ENCODE measurements at regions not wholly inside any gene's neighbourhood (a gene's known extent, or its start where the extent isn't known, plus 50 kb on each side); places are given as distances from the start of the nearest gene placed in this dataset.

DNA sequence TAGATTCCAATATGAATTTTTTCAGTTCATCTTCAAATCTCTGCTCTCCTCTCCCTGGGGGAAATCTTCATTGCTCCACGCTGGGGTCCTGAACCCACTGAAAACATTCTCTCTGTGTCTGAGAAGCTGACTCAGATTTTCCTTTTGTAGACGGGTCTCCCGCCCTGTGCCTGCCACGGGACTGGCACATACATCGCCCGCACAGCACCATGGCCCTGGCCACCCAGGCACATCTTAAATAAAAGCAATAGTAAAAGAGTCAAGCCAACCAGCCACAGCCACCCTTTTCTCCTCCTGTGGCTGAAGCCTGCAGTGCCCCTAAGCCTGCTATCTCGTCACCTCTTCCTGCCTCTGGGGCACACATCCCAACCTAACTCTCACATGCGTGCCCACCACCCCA is 301.2 kb downstream of the ZNF536 start:
- DNase-seq, result no peak

GRCh38 chr19:30672926-30673325 is 300.7 kb downstream of the ZNF536 start:
- no peak for DNase-seq

- no peak for DNase-seq
These were observed 299.5 kb downstream of the ZNF536 start for GRCh38 chr19:30671622-30672051.

- DNase-seq, result no peak
These were observed 299.1 kb downstream of the ZNF536 start for GRCh38 chr19:30671367-30671619.

GRCh38 chr19:30670562-30671366 is 298.6 kb downstream of the ZNF536 start:
- no peak for DNase-seq

DNA sequence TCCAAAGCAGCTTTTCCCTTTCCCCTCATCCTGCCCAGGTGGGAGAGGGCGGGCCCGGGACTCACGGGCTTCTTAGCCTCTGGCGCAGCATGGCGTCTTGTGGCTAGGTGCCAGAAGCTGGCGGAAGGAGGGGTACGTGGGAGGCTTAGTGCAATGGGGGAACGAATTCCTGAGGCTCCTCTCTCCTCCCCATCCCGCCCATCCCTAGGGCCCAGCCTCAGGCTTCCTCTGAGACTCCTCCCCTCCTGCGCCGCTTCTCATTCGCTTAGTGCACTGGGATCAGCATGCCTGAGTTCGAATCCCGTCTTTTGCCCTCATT is 297.8 kb downstream of the ZNF536 start:
- no peak for DNase-seq

DNA sequence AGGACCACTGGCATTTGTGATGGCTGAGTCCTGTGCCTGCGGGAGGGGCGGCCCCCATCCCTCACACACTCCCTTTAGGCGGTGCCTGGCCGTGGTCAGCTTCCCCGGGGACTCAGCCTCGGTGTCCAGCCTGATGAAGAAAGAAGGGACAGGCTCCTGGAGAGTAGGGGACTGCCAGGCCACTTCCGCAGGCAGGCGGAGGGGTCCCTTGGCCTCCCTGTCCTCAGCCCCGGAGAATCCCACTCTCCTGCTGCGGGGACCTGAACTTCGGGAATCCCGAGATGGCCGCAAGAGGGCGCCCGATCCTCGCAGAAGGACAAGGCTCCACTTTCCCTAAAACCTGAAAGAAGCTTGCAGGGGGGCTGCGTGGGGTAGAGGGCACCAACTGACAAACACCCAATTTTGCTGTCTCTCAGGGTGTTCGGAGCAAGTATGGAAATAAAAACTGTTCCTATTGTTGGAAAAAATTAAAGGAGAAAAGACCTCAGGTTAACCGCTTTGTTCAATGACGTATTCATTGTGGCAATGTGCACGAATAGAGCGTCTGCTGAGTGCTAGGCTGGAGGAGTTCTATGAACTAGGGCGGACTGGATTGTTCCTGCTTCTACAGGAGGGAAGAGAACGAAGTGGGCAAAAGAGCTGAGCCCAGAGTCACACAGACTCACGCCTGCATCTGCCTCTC is 297.3 kb downstream of the ZNF536 start:
- no peak for DNase-seq

GRCh38 chr19:30668521-30669155 is 296.5 kb downstream of the ZNF536 start:
- no peak for DNase-seq

DNA sequence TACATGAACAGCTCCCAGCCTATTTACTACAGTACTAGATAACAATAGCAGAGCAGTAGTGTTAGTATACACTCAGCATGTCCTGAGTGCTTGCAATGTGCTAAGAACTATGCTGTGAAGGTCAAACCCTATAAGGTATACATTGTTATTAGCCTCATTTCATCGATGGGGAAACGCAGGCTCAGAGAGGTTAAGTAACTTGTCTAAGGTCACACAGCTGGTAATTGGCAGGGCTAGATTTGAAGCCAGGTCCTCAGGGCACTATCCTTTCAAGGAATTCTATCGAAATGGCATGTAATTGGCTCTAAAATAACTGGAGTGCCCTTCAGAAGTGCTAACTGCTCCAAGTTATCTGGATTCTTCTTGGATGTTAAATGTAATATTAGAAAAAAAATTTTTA is 295.6 kb downstream of the ZNF536 start:
- DNase-seq, result no peak

GRCh38 chr19:30667227-30667626 is 295.0 kb downstream of the ZNF536 start:
- DNase-seq, result no peak

DNA sequence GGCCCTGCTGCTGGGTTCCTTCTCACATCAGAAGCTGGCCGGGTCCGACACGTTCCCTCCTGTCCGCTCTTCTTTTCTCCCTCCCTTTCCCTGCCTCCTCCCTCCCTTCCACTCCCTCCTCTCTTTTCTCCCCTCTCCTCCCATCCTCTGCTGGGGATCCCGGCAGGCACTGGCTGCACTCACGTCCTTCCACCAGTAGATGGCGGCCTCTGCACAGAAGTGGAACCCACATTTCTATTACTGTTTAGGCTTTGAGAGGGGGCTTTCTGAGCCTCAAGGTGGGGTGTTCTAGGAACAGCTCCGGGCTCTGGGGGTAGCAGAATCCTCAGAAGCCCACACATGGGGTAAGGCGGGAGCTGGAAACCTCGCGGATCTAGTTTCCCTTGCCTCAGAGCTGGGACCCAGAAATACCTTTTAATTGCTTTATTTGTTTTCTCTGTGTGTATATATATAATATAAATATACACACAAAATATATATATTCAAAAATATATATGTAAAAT is 294.2 kb downstream of the ZNF536 start:
- peak; percentile 15 for DNase-seq

GRCh38 chr19:30665449-30665848 is 293.3 kb downstream of the ZNF536 start:
- DNase-seq, result no peak

DNA sequence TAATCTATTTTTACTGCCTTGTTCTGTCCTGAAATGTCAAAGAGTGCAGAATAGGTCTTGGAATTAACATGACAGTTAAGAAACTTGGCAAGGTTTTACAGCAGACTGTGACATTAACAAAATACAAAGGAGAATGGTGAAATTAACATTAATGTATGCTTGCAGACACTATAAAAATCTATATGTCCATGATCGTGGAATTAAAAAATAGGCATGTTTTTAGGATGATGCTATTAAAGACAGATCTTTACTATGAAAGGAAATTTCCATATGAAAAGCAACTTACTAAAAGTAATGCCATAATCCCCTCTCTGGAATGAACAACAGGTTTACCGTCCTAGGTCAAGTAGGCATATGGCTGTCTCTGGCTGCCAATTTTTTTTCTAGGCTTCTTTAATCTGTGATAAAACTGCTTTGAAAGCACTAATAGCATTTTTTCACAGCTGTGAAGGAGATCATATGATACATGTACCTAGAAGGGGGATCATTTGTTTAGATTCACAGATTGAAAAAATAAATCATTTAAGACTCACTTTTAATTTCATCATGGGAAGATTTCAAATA is 291.5 kb downstream of the ZNF536 start:
- no peak for DNase-seq

DNA sequence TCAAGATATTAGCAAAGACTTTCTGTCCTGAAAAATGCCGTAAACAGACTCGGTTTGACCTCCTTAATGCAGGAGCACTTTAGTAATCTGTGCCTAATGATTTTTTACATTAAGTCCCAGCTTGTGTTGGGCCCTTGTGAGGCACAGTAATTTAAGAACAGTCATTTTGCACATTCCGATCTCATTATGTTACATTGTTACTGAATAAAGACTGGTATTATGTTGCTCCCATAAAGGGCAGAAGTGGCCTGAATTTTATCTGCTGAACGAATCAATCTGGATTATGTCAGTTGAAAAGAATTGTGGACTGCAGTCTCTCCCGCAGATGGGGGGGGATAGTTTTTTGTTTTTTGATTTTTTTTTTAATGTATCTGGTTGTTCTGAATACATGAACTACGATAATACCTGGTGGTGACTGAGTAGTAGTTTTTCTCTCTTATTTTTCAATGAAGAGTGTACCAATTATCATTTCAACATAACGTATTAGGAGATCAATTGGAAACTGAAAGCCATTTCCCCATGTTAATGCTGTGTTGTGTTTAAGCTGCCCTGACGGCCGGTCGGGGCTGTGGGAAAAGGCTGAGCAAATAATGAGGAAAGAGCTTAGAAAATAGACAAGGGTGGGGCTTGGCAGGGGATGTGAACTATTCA is 290.2 kb downstream of the ZNF536 start:
- DNase-seq, result no peak

DNA sequence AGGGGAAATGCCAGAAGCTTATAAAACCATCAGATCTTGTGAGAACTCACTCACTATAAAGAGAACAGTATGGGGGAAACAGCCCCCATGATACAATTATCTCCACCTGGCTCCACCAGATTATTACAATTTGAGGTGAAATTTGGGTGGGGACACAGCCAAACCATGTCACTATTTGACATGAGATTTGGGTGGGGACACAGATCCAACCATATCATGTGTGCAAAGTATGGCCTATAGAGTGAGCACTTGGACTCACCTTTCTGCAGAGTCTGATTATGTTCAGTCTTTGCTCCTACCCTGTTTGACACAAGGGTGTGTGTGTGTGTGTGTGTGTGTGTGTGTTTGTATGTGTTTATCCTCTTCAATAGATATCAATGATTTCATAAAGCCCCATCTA is 287.5 kb downstream of the ZNF536 start:
- no peak for DNase-seq

- DNase-seq, result no peak
These were observed 284.4 kb downstream of the ZNF536 start for GRCh38 chr19:30656520-30657100.

DNA sequence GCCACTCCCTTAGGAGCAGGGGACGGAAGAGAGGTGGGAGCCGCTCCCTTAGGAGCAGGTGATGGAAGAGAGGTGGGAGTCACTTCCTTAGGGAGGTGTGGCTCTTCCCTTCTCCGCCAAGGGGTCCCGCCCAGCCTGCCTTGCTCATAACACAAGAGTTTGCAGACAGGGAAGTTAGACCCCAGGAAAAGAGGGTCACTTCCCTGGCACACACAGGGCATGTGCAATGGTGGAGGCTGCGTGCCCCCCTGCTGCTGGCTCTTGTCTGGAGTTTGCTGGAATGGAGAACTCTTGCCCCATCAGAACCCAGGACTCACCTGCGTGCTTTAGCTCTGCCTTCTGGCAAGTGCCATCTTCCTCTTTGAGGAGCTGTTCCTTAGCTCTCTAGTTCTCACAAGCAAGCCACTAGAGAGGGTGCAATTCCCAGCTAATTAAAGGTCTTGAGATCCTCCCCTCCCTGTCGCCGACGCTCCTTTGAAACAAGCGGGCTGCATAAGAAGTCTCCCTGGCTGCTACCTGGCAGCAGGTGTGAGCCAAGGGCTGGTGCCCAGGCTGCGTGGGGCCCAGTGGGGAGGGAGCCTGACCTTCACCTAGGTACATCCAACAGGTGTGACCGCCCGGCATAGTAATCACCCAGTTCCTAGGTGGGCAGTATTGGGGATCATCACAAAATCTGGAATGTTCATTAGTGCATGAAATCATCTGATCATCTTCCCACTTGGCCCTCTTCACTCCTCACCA is 281.6 kb downstream of the ZNF536 start:
- DNase-seq, result no peak

DNA sequence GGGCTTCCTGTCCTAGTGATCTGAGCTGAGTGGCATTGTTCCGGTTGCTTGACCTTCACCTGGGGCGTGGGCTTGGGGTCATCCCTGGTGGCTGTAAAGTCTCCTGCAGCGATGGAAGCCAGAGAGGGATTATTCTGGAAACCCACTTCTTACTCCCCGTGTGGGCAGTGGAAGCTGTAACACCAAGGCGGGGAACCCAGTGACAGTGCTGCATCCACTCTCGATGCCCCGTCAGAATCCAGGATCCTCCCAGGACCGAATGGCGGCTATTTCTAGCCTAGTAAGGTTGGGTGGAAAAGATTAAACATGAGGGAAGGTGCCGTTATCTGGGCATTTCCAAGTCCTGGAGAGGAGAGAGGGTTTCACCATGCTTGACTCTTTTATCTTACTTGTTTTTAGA is 280.6 kb downstream of the ZNF536 start:
- no peak for DNase-seq

DNA sequence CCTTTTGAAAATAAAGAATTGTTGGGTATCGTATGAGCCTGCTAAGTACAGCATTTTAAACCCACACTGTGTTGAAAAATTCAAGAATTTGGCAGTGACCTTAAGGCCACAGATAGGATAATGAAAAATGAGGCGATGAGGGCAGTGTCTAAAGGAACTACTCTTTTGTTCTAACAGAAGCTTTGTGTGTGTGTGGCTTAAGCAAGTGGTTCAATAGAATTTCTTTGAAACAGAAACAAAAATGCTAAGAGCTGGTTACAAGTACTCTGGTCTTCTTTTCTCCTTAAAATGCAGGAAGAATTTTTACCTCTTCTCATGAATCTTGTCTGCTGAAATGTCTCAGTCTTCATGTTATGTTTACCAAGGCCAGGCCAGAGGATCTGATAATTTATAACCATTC is 279.5 kb downstream of the ZNF536 start:
- no peak for DNase-seq

GRCh38 chr19:30651066-30651465 is 278.9 kb downstream of the ZNF536 start:
- DNase-seq, result no peak

DNA sequence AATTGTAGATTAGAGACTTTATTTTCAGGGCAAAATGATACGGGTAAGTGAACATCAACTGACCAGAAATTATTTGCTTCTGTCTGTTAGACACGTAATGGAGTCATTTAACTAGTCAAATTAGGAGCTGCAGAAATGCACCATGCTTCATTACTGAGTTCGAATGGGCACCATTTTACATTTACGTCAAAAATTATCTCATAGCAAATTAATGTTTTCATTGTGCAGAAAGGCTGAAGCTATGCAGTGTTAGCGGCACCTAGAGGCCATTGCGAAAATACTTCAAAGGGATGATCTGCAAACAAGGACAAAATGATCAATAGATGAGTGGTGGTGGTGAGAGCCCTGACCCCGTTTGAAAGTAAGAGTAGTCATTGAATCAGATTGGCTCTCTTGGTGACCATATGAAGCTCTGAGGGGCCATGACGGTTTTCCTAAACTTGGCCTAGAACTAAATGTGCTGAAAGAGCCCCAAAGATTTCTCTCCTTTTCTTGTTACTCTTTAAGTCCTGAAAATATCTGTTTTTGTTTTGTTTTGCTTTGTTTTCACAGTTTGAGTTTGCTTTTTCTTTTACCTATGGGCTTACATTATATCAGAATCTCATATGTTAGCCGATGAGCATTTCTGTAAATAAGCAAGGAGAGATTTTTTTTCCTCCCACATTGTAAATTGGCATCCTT is 277.9 kb downstream of the ZNF536 start:
- DNase-seq, result peak; percentile 14

Measured in NCI-H2029 treated with DMSO at 0.1 percent for 48 hours (cell line).